Breast epithelium (tissue), 4 donors: ENCODE measurements at regions not wholly inside any gene's neighbourhood (a gene's known extent, or its start where the extent isn't known, plus 50 kb on each side); places are given as distances from the start of the nearest gene placed in this dataset.

Experiments
- DNase-seq, 2 donors: peaks; one replicate each; pipeline ENCODE4 v3.0.0-alpha.2; 2019; ENCODE audit warnings: low spot score in 2 of 2
- H3K27ac ChIP-seq, 2 donors: fragments of 200-600 bp; sonication (generic) in 1 of 2; one replicate each; pipeline ENCODE4 v1.5.1; 2016 to 2019; ENCODE audit warnings: mild to moderate bottlenecking in 1 of 2
- H3K27me3 ChIP-seq, 2 donors: fragments of 200-600 bp; sonication (generic) in 1 of 2; one replicate each; pipeline versions ENCODE4 v1.5.1 to v1.6.0; 2017 to 2019; ENCODE audit warnings: control low read depth in 1 of 2, mild to moderate bottlenecking in 1 of 2
- H3K36me3 ChIP-seq: fragments of 200-600 bp; one replicate; pipeline ENCODE4 v1.5.1; 2019
- H3K4me1 ChIP-seq, 2 donors: fragments of 200-600 bp; sonication (generic); one replicate each; pipeline ENCODE4 v1.5.1; 2016 to 2019; ENCODE audit warnings: control low read depth in 1 of 2
- H3K4me3 ChIP-seq, 3 donors: fragments of 200-600 bp; sonication (generic); 1 replicate in 2 of 3; 2 replicates in 1 of 3; pipeline ENCODE4 v1.5.1; 2016 to 2019; ENCODE audit warnings: mild to moderate bottlenecking in 3 of 3, moderate library complexity in 2 of 3
- H3K9me3 ChIP-seq, 2 donors: fragments of 200-600 bp; sonication (generic) in 1 of 2; one replicate each; pipeline ENCODE4 v1.5.1; 2016 to 2019; ENCODE audit warnings: control low read depth in 1 of 2
- CTCF ChIP-seq, 3 donors: fragments of 450-650 bp; IDR thresholded peaks; one replicate each; pipeline ENCODE4 v1.5.1; 2016 to 2017; ENCODE audit warnings: antibody characterized with exemption in 3 of 3, mild to moderate bottlenecking in 3 of 3, moderate library complexity in 3 of 3
- POLR2A ChIP-seq: fragments of 450-650 bp; IDR thresholded peaks from one replicate; pipeline ENCODE4 v1.6.1; 2016; ENCODE audit warnings: antibody characterized with exemption, mild to moderate bottlenecking, moderate library complexity
- POLR2AphosphoS5 ChIP-seq, 3 donors: sonication (generic); formaldehyde crosslinking; IDR thresholded peaks; one replicate each; pipeline ENCODE4 v1.6.1; 2017; ENCODE audit warnings: antibody characterized with exemption in 3 of 3
- intact Hi-C: fragments of 100-400 bp; cut with DNase I; formaldehyde crosslinking; loops from one replicate; pipeline ENCODE4 v1.15.1; 2023; ENCODE audit warnings: low total_unique reads

GRCh38 chr12:25827141-25827540 lies 131.3 kb upstream of the RASSF8 start:
- no peak for DNase-seq
- intact Hi-C loops, result no loop called here
- Histone ChIP-seq H3K27ac (no peak overlapping the region), H3K9me3 (no peaks in the 10 kb centered on the region), H3K36me3 (no peaks in the 10 kb centered on the region), H3K27me3 (no peaks in the 10 kb centered on the region), H3K4me1 (no peaks in the 10 kb centered on the region), H3K4me3 (no peak overlapping the region)
- no peak for TF ChIP-seq POLR2AphosphoS5 (IDR thresholded peaks at IDR 0.05)
- no peak for TF ChIP-seq POLR2A

DNA sequence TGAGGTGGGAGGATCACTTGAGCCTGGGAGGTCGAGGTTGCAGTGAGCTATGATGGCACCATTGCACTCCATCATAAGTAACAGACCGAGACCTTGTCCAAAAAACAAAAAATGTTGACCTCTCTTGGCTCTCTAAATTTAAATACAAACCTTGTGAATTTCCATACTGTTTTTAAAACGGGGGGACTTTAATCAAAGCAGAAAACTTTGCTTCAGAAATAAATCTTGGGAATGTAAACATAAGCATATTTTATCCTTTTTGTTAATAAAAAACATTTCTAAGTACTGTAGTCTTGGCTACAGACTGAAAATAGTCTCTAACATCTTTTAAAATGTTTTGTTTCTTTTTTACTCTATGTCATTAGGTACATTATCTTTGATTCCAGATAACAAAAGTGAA lies 130.7 kb upstream of the RASSF8 start:
- DNase-seq, result no peak
- Histone ChIP-seq H3K4me3 (no peak overlapping the region), H3K27ac (no peak overlapping the region), H3K9me3 (no peaks in the 10 kb centered on the region), H3K4me1 (no peaks in the 10 kb centered on the region), H3K36me3 (no peaks in the 10 kb centered on the region), H3K27me3 (no peaks in the 10 kb centered on the region)
- TF ChIP-seq POLR2A (no peak), CTCF (IDR thresholded peaks at IDR 0.05) (no peak), POLR2AphosphoS5 (IDR thresholded peaks at IDR 0.05) (no peak)
- intact Hi-C loops, result no loop called here

DNA sequence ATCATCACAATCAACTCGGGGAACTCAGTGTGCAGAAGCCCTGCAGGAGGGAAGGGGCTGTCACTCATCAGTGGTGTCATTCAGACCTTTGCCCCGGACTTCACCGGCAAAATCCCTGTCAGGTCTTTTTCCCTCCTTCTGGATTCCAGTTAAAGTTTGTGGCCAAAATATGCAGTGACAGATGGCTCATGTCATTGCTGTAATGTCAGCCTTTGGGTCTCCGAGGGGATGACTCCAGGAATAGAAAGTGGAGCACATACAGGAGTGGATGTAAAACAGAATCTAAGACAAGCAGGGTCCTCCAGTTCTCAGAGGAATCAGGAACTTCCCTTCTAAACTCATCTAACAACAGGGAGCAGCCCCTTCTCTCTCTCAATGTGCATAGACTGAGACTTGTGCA lies 130.3 kb upstream of the RASSF8 start:
- DNase-seq, result no peak
- no peak overlapping the region for H3K27ac ChIP-seq
- no peaks in the 10 kb centered on the region for H3K27me3 ChIP-seq
- no peak for TF ChIP-seq CTCF (IDR thresholded peaks at IDR 0.05)
- no peak for TF ChIP-seq POLR2A
- no peak for TF ChIP-seq POLR2AphosphoS5 (IDR thresholded peaks at IDR 0.05)
- H3K4me1 ChIP-seq, result no peaks in the 10 kb centered on the region
- H3K9me3 ChIP-seq, result no peaks in the 10 kb centered on the region
- no peak overlapping the region for H3K4me3 ChIP-seq
- intact Hi-C loops, result no loop called here
- H3K36me3 ChIP-seq, result no peaks in the 10 kb centered on the region

DNA sequence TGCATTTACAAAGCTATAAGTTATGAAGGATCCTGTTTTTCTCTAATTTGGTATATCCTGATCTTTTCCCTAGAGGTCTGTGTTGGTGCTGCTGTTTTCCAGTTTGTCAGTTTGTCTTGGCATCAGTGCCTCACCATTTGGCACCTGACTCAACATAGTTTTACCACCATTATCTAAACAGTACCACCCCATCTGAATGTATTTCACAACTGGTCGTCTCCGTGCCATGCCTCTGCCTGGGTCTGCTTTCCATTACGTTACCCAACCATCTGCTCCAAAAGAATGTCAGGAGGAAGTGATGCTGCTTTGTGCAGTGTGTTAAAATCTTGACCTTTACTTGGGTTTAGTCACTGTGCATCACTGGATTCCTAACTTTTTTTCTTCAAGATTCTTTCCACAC lies 129.3 kb upstream of the RASSF8 start:
- H3K27ac ChIP-seq, result no peak overlapping the region
- H3K4me1 ChIP-seq, result no peaks in the 10 kb centered on the region
- H3K9me3 ChIP-seq, result no peaks in the 10 kb centered on the region
- peak in 1 of 3 donors; percentile 12 for TF ChIP-seq POLR2AphosphoS5 (IDR thresholded peaks at IDR 0.05)
- no peak for TF ChIP-seq CTCF (IDR thresholded peaks at IDR 0.05)
- TF ChIP-seq POLR2A, result no peak
- H3K27me3 ChIP-seq, result no peaks in the 10 kb centered on the region
- DNase-seq, result no peak
- no peak overlapping the region for H3K4me3 ChIP-seq
- no peaks in the 10 kb centered on the region for H3K36me3 ChIP-seq
- intact Hi-C loops, result no loop called here

DNA sequence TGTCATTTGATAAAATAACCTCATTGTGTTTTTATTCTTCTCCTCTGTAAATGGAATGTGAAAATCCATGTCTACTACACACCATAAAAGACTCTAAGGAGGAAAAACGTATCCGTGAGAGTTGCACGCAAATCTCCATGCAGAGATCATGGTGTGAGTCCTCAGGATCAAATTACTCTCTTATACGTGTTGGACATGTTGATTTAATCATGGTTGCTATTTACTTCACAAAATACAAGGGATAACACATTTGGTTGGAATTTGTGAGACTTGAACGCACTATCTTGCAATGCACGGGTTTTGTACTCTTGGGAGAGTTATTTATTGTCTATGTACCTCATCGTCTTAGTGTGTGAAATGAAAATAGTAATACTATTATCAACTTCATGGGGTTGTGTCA lies 128.0 kb upstream of the RASSF8 start:
- Histone ChIP-seq H3K4me3 (no peak overlapping the region), H3K9me3 (no peaks in the 10 kb centered on the region), H3K4me1 (no peaks in the 10 kb centered on the region), H3K36me3 (no peaks in the 10 kb centered on the region), H3K27me3 (no peaks in the 10 kb centered on the region), H3K27ac (peak overlapping the region in 1 of 2 donors; percentile 9)
- intact Hi-C loops, result no loop called here
- TF ChIP-seq POLR2AphosphoS5 (IDR thresholded peaks at IDR 0.05) (no peak), CTCF (IDR thresholded peaks at IDR 0.05) (no peak), POLR2A (no peak)
- DNase-seq, result no peak

DNA sequence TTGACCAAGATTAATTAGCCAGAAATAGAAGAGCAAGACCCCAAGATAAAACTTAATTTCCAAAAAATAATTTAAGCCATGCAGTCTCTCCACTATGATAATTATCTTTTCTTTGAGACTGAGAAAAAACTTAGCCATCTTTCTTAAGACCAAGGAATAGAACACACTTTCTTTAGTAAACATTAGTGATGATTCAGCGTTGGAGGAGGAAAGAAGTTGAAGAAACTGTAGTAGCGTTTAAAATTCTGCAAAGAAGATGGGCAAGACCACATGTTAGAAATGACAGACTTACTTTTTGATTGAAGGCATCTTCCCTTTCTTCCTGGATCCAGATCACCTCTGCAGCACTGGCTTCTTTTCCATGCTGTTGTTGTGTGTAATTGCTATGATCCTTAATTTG lies 124.8 kb upstream of the RASSF8 start:
- H3K27me3 ChIP-seq, result no peaks in the 10 kb centered on the region
- no peak for DNase-seq
- no peak overlapping the region for H3K27ac ChIP-seq
- H3K9me3 ChIP-seq, result no peaks in the 10 kb centered on the region
- TF ChIP-seq POLR2A (no peak), CTCF (IDR thresholded peaks at IDR 0.05) (no peak), POLR2AphosphoS5 (IDR thresholded peaks at IDR 0.05) (no peak)
- no peaks in the 10 kb centered on the region for H3K36me3 ChIP-seq
- no peaks in the 10 kb centered on the region for H3K4me1 ChIP-seq
- intact Hi-C loops, result no loop called here
- H3K4me3 ChIP-seq, result no peak overlapping the region
